Endothelial cell of umbilical vein (primary cell): ENCODE measurements at regions not wholly inside any gene's neighbourhood (a gene's known extent, or its start where the extent isn't known, plus 50 kb on each side); places are given as distances from the start of the nearest gene placed in this dataset.

Experiments
- BruUV-seq: library from RNA; stranded (reverse); fragments of 400-500 nt; replicated peaks from 2 replicates; lab custom pipeline; 2021; lab: Mats Ljungman, UMichigan
- CTCF ChIA-PET: fragments of 300-600, 350-600 bp; sonication (Branson Sonifier 250); formaldehyde crosslinking; loops from one replicate; lab custom pipeline; 2021; ENCODE audit warnings: antibody characterized with exemption, inconsistent platforms; lab: Charles Lee
- POLR2A ChIA-PET: fragments of 300-600, 350-600 bp; sonication (Branson Sonifier 250); formaldehyde crosslinking; loops from one replicate; lab custom pipeline; 2021; ENCODE audit warnings: antibody characterized with exemption, inconsistent platforms; lab: Charles Lee
- DNase-seq: peaks from one replicate; pipeline ENCODE4 v3.0.0-alpha.2; 2011; ENCODE audit warnings: low read depth, low spot score
- FAIRE-seq: peaks from 2 replicates; lab custom pipeline; 2011; peaks lifted over from hg19 to GRCh38; lab: Jason Lieb, UNC
- H2AFZ ChIP-seq: 2 replicates; pipeline ENCODE4 v1.6.0; 2012; ENCODE audit warnings: low read depth, low read length, control low read depth, inconsistent platforms
- H3K27ac ChIP-seq: 2 replicates; pipeline ENCODE4 v1.5.1; 2011; ENCODE audit warnings: low read depth, mild to moderate bottlenecking, control low read depth, low read length, moderate library complexity; ENCODE audit not compliant: insufficient read depth
- H3K27me3 ChIP-seq, 2 experiments: 2 replicates each; pipeline versions ENCODE4 v1.6.0 to v1.6.1; 2011; ENCODE audit warnings: low read length in 2 of 2, mixed read lengths in 1 of 2; ENCODE audit not compliant: control insufficient read depth in 2 of 2, insufficient read depth in 2 of 2
- H3K36me3 ChIP-seq, 2 experiments: 2 replicates in 1 of 2; 3 replicates in 1 of 2; pipeline ENCODE4 v1.5.1; 2011; ENCODE audit warnings: low read length in 2 of 2, mild to moderate bottlenecking in 1 of 2, moderate library complexity in 1 of 2; ENCODE audit not compliant: control insufficient read depth in 2 of 2, insufficient read depth in 2 of 2; ENCODE audit errors: extremely low read depth in 1 of 2
- H3K4me1 ChIP-seq: 3 replicates; pipeline ENCODE4 v1.5.1; 2011; ENCODE audit warnings: mild to moderate bottlenecking, low read length; ENCODE audit not compliant: control insufficient read depth, insufficient read depth; ENCODE audit errors: extremely low read depth
- H3K4me2 ChIP-seq: 2 replicates; pipeline ENCODE4 v1.6.1; 2011; ENCODE audit warnings: low read length, control low read depth, mixed read lengths; ENCODE audit not compliant: insufficient read depth
- H3K4me3 ChIP-seq, 3 experiments: fragments of 200-600 bp in 1 of 3; sonication (generic), shearing (Covaris generic) in 1 of 3; replicated peaks in 1 of 3; 2 replicates each; pipeline ENCODE4 v1.5.1; 2011 to 2016; ENCODE audit warnings: control low read depth in 3 of 3, low read length in 3 of 3, mild to moderate bottlenecking in 2 of 3, inconsistent platforms in 1 of 3, low read depth in 1 of 3, moderate library complexity in 1 of 3; ENCODE audit not compliant: insufficient read depth in 1 of 3
- H3K79me2 ChIP-seq: 2 replicates; pipeline ENCODE4 v1.6.0; 2012; ENCODE audit warnings: low read length, inconsistent platforms; ENCODE audit not compliant: control insufficient read depth, insufficient read depth
- H3K9ac ChIP-seq: replicated peaks from 2 replicates; pipeline ENCODE3; 2011; ENCODE audit warnings: low read length, control low read depth; ENCODE audit not compliant: insufficient read depth; ENCODE audit errors: extremely low read depth
- H3K9me1 ChIP-seq: replicated peaks from 3 replicates; pipeline ENCODE4 v1.6.0; 2011; ENCODE audit warnings: mild to moderate bottlenecking, low read length; ENCODE audit not compliant: control insufficient read depth, insufficient read depth; ENCODE audit errors: extremely low read depth
- H3K9me3 ChIP-seq: replicated peaks from 2 replicates; pipeline ENCODE4 v1.5.1; 2012; ENCODE audit warnings: low read length, inconsistent platforms; ENCODE audit not compliant: control insufficient read depth, insufficient read depth
- H4K20me1 ChIP-seq: replicated peaks from 2 replicates; pipeline ENCODE3; 2011; ENCODE audit warnings: mild to moderate bottlenecking, low read length; ENCODE audit not compliant: control insufficient read depth, insufficient read depth; ENCODE audit errors: extremely low read depth
- CTCF ChIP-seq, 2 donors: IDR thresholded peaks; 1 replicate in 1 of 2; 2 replicates in 1 of 2; pipeline ENCODE4 v1.5.1; 2011; ENCODE audit warnings: low read length in 2 of 2, mild to moderate bottlenecking in 2 of 2, moderate library complexity in 2 of 2, control low read depth in 1 of 2, inconsistent platforms in 1 of 2, low read depth in 1 of 2; ENCODE audit not compliant: insufficient read depth in 1 of 2; ENCODE audit errors: extremely low read depth in 1 of 2
- EZH2 ChIP-seq: IDR thresholded peaks from 2 replicates; pipeline ENCODE4 v1.6.1; 2012; ENCODE audit warnings: borderline replicate concordance, low read depth, mild to moderate bottlenecking, moderate library complexity, low read length, inconsistent platforms; ENCODE audit not compliant: severe bottlenecking
- FOS ChIP-seq: IDR thresholded peaks from 2 replicates; pipeline ENCODE4 v1.6.1; 2011; ENCODE audit warnings: mild to moderate bottlenecking, low read length, moderate library complexity, borderline replicate concordance; ENCODE audit not compliant: insufficient read depth
- GATA2 ChIP-seq: IDR thresholded peaks from 2 replicates; pipeline ENCODE4 v1.7.0; 2011; ENCODE audit warnings: low read depth, mild to moderate bottlenecking, moderate library complexity, mixed read lengths, low read length; ENCODE audit not compliant: insufficient read length, insufficient read depth
- JUN ChIP-seq: IDR thresholded peaks from 2 replicates; pipeline ENCODE4 v1.6.1; 2011; ENCODE audit warnings: borderline replicate concordance, low read depth; ENCODE audit not compliant: insufficient read length, insufficient read depth
- MAX ChIP-seq: IDR thresholded peaks from 2 replicates; pipeline ENCODE4 v1.6.1; 2011; ENCODE audit not compliant: insufficient read depth, insufficient read length
- MYC ChIP-seq: IDR thresholded peaks from one replicate; pipeline ENCODE4 v1.6.1; 2011; ENCODE audit warnings: mild to moderate bottlenecking, low read depth, low read length
- POLR2A ChIP-seq: IDR thresholded peaks from 2 replicates; pipeline ENCODE4 v1.6.1; 2012; ENCODE audit warnings: low read depth, mild to moderate bottlenecking, control low read depth, low read length
- POLR2AphosphoS5 ChIP-seq: IDR thresholded peaks from 2 replicates; pipeline ENCODE4 v1.6.1; 2012; ENCODE audit warnings: low read depth, mild to moderate bottlenecking, control low read depth, low read length, moderate library complexity; ENCODE audit not compliant: insufficient read depth
- dilution Hi-C: fragments of 300-500 bp; cut with MboI; formaldehyde crosslinking; loops from one replicate; pipeline ENCODE4 v1.15.0; 2019; ENCODE audit warnings: low sequenced_read_pairs; ENCODE audit not compliant: extremely low pct_ligation_motif_present
- intact Hi-C: fragments of 100-400 bp; cut with micrococcal nuclease; formaldehyde crosslinking; loops from one replicate; pipeline ENCODE4 v1.10.0; 2022

GRCh38 chr20:43271980-43272379, 82.3 kb upstream of the PTPRT start:
- dilution Hi-C loops (no loop called here), intact Hi-C loops (no loop called here)
- ChIA-PET POLR2A (no interaction called here), CTCF (no interaction called here)
- no peak for TF ChIP-seq JUN
- no peak for TF ChIP-seq FOS
- no peak for TF ChIP-seq POLR2AphosphoS5
- no peak for TF ChIP-seq GATA2
- TF ChIP-seq POLR2A: no peak
- no peak for TF ChIP-seq EZH2
- no peak for TF ChIP-seq MYC
- no peak for TF ChIP-seq CTCF (IDR thresholded peaks at IDR 0.05; ENCODE audit: extremely low read depth in 1 of 2, insufficient read depth in 1 of 2, low read depth in 1 of 2, low read length in 2 of 2)
- TF ChIP-seq MAX: no peak
- Histone ChIP-seq H3K4me2 (no peak overlapping the region), H3K9me1 (no peaks in the 10 kb centered on the region), H3K4me3 (no peak overlapping the region), H3K79me2 (no peaks in the 10 kb centered on the region), H2AFZ (no peak overlapping the region), H3K4me1 (no peaks in the 10 kb centered on the region), H3K27me3 (no peaks in the 10 kb centered on the region), H3K27ac (no peak overlapping the region), H4K20me1 (no peaks in the 10 kb centered on the region), H3K9ac (no peak overlapping the region), H3K9me3 (peaks cover 3% of the 10 kb centered on the region), H3K36me3 (no peaks in the 10 kb centered on the region)
- FAIRE-seq (no peak), DNase-seq (no peak)
- no TSS peak for BruUV-seq
